Panc1 (cell line): ENCODE measurements at regions not wholly inside any gene's neighbourhood (a gene's known extent, or its start where the extent isn't known, plus 50 kb on each side); places are given as distances from the start of the nearest gene placed in this dataset.

Experiments used
- ATAC-seq: fragments of 200-7000 bp; cut with Tn5 transposase; 2 replicates; pipeline ENCODE4 v1.9.1; 2020; ENCODE audit warnings: mild to moderate bottlenecking, moderate library complexity
- BruUV-seq: library from RNA; stranded (reverse); fragments of 400-500 nt; replicated peaks from 2 replicates; lab custom pipeline; 2021; lab: Mats Ljungman, UMichigan
- CTCF ChIA-PET: fragments of 300-600 bp; sonication (Branson Sonifier 250); formaldehyde crosslinking; loops from one replicate; lab custom pipeline; 2022; ENCODE audit warnings: antibody characterized with exemption; lab: Charles Lee
- POLR2A ChIA-PET: fragments of 300-600 bp; sonication (Branson Sonifier 250); formaldehyde crosslinking; loops from one replicate; lab custom pipeline; 2022; ENCODE audit warnings: antibody characterized with exemption; lab: Charles Lee
- DNase-seq: peaks from one replicate; pipeline ENCODE4 v3.0.0-alpha.2; 2010; ENCODE audit warnings: low read depth, low spot score
- H3K27ac ChIP-seq: 2 replicates; pipeline ENCODE4 v1.5.1; 2011; ENCODE audit warnings: mild to moderate bottlenecking, low read length, inconsistent platforms
- H3K27me3 ChIP-seq: fragments of 200-500 bp; sonication (Bioruptor generic); 2 replicates; pipeline ENCODE4 v1.6.0; 2014; ENCODE audit warnings: low read length, inconsistent platforms; ENCODE audit not compliant: control insufficient read depth, insufficient read depth
- H3K36me3 ChIP-seq: fragments of 200-500 bp; sonication (Bioruptor generic); 2 replicates; pipeline ENCODE4 v1.5.1; 2014; ENCODE audit warnings: inconsistent platforms, mild to moderate bottlenecking, low read length, moderate library complexity; ENCODE audit not compliant: control insufficient read depth, insufficient read depth
- H3K4me1 ChIP-seq: 2 replicates; pipeline ENCODE4 v1.5.1; 2011; ENCODE audit warnings: inconsistent platforms, mild to moderate bottlenecking, low read length, moderate library complexity; ENCODE audit not compliant: control insufficient read depth, insufficient read depth
- H3K4me3 ChIP-seq, 2 experiments: 2 replicates each; pipeline ENCODE4 v1.5.1; 2011 to 2012; ENCODE audit warnings: low read depth in 2 of 2, low read length in 2 of 2, mild to moderate bottlenecking in 2 of 2, inconsistent platforms in 1 of 2, moderate library complexity in 1 of 2
- H3K9me3 ChIP-seq: fragments of 200-500 bp; sonication (Bioruptor generic); 2 replicates; pipeline ENCODE4 v1.5.1; 2014; ENCODE audit warnings: low read depth, mild to moderate bottlenecking, inconsistent platforms, low read length, moderate library complexity; ENCODE audit not compliant: control insufficient read depth, insufficient read depth
- POLR2AphosphoS5 ChIP-seq: IDR thresholded peaks from 2 replicates; pipeline ENCODE4 v1.6.1; 2012; ENCODE audit warnings: mild to moderate bottlenecking, low read depth, low read length, moderate library complexity
- SIN3A ChIP-seq: IDR thresholded peaks from 2 replicates; pipeline ENCODE4 v1.6.1; 2012; ENCODE audit warnings: low read depth, mild to moderate bottlenecking, low read length, moderate library complexity, borderline replicate concordance; ENCODE audit not compliant: insufficient read depth
- TCF7L2 ChIP-seq: IDR thresholded peaks from 2 replicates; pipeline ENCODE4 v1.6.1; 2011; ENCODE audit warnings: mild to moderate bottlenecking, low read depth, low read length, inconsistent platforms
- in situ Hi-C: cut with HindIII; loops from 2 replicates; pipeline ENCODE4 v1.10.0; 2016; ENCODE audit warnings: low sequenced_read_pairs, low pct_unique_long_range_greater_than_20kb
- intact Hi-C: fragments of 100-400 bp; cut with micrococcal nuclease; formaldehyde crosslinking; loops from one replicate; pipeline ENCODE4 v1.10.0; 2022; ENCODE audit not compliant: unreplicated experiment
- TF ChIP-seq, protein P1 (sequence below): fragments of 450-650 bp; IDR thresholded peaks from 2 replicates; pipeline ENCODE4 v1.5.1; 2017; ENCODE audit warnings: mild to moderate bottlenecking
- TF ChIP-seq, protein P2 (sequence below), 2 experiments: IDR thresholded peaks; 2 replicates each; pipeline ENCODE4 v1.6.1; 2011 to 2012; ENCODE audit warnings: low read depth in 2 of 2, control low read depth in 1 of 2, low read length in 1 of 2, mild to moderate bottlenecking in 1 of 2, moderate library complexity in 1 of 2; ENCODE audit not compliant: insufficient read depth in 1 of 2

DNA sequence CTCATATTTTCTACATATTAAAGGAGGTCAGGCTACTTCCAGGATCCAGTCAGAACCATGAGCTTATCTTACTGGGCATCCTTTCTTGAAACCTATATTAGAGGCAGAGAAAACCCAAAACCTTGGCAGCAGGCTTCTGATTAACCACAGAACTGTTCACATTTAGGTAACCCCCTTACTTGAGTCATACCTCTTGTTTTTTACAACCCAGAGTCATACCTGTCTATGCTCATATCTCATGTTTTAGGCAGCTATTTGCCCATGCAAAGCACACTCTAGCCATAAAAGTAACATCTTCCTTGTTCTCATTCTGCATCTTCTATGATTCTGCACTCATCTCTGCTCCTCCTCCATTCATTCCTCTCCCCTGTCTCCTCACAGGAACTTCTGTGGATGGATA, 138.0 kb upstream of the SMIM31 start:
- ChIA-PET POLR2A (no interaction called here), CTCF (no interaction called here)
- in situ Hi-C loops (no loop called here), intact Hi-C loops (no loop called here)
- BruUV-seq = no TSS peak
- Histone ChIP-seq H3K4me1 (no peaks in the 10 kb centered on the region), H3K36me3 (no peaks in the 10 kb centered on the region), H3K27ac (no peak overlapping the region), H3K27me3 (no peaks in the 10 kb centered on the region), H3K9me3 (no peaks in the 10 kb centered on the region), H3K4me3 (no peak overlapping the region)
- TF ChIP-seq SIN3A (no peak), TCF7L2 (no peak), POLR2AphosphoS5 (no peak)
- TF ChIP-seq, protein P1, sequence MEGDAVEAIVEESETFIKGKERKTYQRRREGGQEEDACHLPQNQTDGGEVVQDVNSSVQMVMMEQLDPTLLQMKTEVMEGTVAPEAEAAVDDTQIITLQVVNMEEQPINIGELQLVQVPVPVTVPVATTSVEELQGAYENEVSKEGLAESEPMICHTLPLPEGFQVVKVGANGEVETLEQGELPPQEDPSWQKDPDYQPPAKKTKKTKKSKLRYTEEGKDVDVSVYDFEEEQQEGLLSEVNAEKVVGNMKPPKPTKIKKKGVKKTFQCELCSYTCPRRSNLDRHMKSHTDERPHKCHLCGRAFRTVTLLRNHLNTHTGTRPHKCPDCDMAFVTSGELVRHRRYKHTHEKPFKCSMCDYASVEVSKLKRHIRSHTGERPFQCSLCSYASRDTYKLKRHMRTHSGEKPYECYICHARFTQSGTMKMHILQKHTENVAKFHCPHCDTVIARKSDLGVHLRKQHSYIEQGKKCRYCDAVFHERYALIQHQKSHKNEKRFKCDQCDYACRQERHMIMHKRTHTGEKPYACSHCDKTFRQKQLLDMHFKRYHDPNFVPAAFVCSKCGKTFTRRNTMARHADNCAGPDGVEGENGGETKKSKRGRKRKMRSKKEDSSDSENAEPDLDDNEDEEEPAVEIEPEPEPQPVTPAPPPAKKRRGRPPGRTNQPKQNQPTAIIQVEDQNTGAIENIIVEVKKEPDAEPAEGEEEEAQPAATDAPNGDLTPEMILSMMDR = no peak
- TF ChIP-seq, protein P2, sequence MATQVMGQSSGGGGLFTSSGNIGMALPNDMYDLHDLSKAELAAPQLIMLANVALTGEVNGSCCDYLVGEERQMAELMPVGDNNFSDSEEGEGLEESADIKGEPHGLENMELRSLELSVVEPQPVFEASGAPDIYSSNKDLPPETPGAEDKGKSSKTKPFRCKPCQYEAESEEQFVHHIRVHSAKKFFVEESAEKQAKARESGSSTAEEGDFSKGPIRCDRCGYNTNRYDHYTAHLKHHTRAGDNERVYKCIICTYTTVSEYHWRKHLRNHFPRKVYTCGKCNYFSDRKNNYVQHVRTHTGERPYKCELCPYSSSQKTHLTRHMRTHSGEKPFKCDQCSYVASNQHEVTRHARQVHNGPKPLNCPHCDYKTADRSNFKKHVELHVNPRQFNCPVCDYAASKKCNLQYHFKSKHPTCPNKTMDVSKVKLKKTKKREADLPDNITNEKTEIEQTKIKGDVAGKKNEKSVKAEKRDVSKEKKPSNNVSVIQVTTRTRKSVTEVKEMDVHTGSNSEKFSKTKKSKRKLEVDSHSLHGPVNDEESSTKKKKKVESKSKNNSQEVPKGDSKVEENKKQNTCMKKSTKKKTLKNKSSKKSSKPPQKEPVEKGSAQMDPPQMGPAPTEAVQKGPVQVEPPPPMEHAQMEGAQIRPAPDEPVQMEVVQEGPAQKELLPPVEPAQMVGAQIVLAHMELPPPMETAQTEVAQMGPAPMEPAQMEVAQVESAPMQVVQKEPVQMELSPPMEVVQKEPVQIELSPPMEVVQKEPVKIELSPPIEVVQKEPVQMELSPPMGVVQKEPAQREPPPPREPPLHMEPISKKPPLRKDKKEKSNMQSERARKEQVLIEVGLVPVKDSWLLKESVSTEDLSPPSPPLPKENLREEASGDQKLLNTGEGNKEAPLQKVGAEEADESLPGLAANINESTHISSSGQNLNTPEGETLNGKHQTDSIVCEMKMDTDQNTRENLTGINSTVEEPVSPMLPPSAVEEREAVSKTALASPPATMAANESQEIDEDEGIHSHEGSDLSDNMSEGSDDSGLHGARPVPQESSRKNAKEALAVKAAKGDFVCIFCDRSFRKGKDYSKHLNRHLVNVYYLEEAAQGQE (IDR thresholded peaks at IDR 0.05; ENCODE audit: insufficient read depth in 1 of 2, low read depth in 2 of 2, low read length in 1 of 2) = no peak
- no peak for DNase-seq
- no peak for ATAC-seq

DNA sequence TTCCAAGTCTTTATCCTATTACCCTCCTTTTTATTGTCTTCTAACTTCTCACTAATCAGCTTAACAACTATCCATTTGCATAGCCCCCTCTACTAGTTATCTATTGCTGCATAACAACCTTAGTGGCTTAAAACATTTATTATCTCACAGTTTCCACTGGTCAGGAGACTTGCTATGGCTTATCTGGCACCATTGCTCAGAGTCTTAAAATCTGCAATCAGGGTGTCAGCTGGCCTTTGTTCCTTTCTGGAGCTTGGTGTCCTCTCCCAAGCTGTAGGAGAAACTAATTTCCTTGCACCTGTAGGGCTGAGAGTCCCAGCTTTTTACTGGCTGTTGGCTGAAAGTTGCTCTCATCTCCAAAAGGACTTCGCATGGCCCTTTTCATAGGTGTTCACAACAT, 137.0 kb upstream of the SMIM31 start:
- in situ Hi-C loops = no loop called here
- H3K27ac ChIP-seq = no peak overlapping the region
- ATAC-seq = no peak
- TF ChIP-seq SIN3A (no peak), POLR2AphosphoS5 (no peak), TCF7L2 (no peak)
- TF ChIP-seq, protein P2 (IDR thresholded peaks at IDR 0.05; ENCODE audit: insufficient read depth in 1 of 2, low read depth in 2 of 2, low read length in 1 of 2) = no peak
- TF ChIP-seq, protein P1 = no peak
- no peaks in the 10 kb centered on the region for H3K36me3 ChIP-seq
- DNase-seq = no peak
- H3K9me3 ChIP-seq = no peaks in the 10 kb centered on the region
- intact Hi-C loops = no loop called here
- BruUV-seq = no TSS peak
- ChIA-PET POLR2A (no interaction called here), CTCF (no interaction called here)
- H3K27me3 ChIP-seq = no peaks in the 10 kb centered on the region
- H3K4me1 ChIP-seq = no peaks in the 10 kb centered on the region
- H3K4me3 ChIP-seq = no peak overlapping the region
